HEK293 (cell line): ENCODE measurements at regions not wholly inside any gene's neighbourhood (a gene's known extent, or its start where the extent isn't known, plus 50 kb on each side); places are given as distances from the start of the nearest gene placed in this dataset.

Experiments used
- RBAK ChIP-seq: fragments of 450-650 bp; formaldehyde crosslinking; IDR thresholded peaks from 2 replicates; pipeline ENCODE4 v1.5.1; 2016; ENCODE audit warnings: missing biosample characterization, missing genetic modification characterization
- ZEB2 ChIP-seq: fragments of 450-650 bp; formaldehyde crosslinking; IDR thresholded peaks from 2 replicates; pipeline ENCODE4 v1.5.1; 2016; ENCODE audit warnings: missing biosample characterization, missing genetic modification characterization
- ZNF514 ChIP-seq: fragments of 450-650 bp; formaldehyde crosslinking; IDR thresholded peaks from 2 replicates; pipeline ENCODE4 v1.5.1; 2016; ENCODE audit warnings: missing biosample characterization, missing genetic modification characterization
- TF ChIP-seq, protein P1 (sequence below): fragments of 450-650 bp; formaldehyde crosslinking; optimal IDR thresholded peaks from 2 replicates; pipeline ENCODE3; 2016; ENCODE audit warnings: missing biosample characterization, mild to moderate bottlenecking, missing genetic modification characterization

DNA sequence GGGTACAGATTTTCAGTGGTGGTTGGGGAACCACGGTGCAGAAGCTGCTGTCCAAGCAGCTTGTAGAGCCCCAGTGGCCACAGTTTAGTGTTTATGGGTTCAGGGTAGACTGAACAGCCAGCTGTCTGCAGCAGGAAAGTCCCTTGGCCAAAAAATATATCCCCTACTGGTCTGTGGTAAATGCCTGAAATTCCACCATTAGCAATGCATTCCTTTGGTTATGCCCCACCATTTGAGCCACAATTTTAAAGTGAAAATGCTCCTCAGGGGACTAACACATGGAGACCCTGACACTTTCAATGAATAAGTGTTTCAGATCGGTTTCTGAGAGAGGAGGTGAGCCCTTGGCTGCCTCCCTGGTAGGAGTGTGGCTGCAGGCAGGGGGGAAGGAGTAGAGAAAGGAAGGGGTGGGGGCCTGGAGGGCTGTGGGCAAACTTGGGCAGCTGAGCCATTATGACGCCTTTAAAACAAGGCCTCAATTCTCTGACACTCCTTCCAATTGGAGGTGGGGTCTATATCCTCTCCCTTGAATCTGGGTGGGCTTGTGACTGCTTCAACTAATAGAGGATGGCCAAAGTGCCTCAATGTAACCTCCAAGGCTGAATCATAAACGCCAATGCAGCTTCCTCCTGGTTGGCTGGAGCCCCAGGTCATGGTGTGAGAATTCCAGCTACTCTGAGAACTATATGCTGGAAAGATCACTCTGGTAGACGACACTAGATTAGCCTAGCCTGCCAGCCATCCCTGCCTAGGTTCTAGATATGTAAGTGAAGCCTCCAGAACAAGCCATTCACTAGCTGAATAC is 75.8 kb upstream of the ATP6AP2 start:
- TF ChIP-seq RBAK (tag by site-specific recombination) (no peak), ZEB2 (tag by site-specific recombination) (no peak), ZNF514 (tag by site-specific recombination) (no peak)
- TF ChIP-seq, protein P1, sequence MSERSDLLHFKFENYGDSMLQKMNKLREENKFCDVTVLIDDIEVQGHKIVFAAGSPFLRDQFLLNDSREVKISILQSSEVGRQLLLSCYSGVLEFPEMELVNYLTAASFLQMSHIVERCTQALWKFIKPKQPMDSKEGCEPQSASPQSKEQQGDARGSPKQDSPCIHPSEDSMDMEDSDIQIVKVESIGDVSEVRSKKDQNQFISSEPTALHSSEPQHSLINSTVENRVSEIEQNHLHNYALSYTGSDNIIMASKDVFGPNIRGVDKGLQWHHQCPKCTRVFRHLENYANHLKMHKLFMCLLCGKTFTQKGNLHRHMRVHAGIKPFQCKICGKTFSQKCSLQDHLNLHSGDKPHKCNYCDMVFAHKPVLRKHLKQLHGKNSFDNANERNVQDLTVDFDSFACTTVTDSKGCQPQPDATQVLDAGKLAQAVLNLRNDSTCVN (tag by site-specific recombination), result no peak
